Activated CD8-positive, alpha-beta memory T cell treated with anti-CD3 and anti-CD28 coated beads for 36 hours (primary cell): ENCODE measurements at regions not wholly inside any gene's neighbourhood (a gene's known extent, or its start where the extent isn't known, plus 50 kb on each side); places are given as distances from the start of the nearest gene placed in this dataset.

ENCODE experiments used
- CTCF ChIA-PET: fragments of 350-600 bp; sonication (Branson Sonifier 250); formaldehyde crosslinking; loops from one replicate; lab custom pipeline; 2021; ENCODE audit warnings: antibody characterized with exemption; lab: Charles Lee
- POLR2A ChIA-PET: fragments of 350-600 bp; sonication (Branson Sonifier 250); formaldehyde crosslinking; loops from one replicate; lab custom pipeline; 2021; ENCODE audit warnings: antibody characterized with exemption; lab: Charles Lee

DNA sequence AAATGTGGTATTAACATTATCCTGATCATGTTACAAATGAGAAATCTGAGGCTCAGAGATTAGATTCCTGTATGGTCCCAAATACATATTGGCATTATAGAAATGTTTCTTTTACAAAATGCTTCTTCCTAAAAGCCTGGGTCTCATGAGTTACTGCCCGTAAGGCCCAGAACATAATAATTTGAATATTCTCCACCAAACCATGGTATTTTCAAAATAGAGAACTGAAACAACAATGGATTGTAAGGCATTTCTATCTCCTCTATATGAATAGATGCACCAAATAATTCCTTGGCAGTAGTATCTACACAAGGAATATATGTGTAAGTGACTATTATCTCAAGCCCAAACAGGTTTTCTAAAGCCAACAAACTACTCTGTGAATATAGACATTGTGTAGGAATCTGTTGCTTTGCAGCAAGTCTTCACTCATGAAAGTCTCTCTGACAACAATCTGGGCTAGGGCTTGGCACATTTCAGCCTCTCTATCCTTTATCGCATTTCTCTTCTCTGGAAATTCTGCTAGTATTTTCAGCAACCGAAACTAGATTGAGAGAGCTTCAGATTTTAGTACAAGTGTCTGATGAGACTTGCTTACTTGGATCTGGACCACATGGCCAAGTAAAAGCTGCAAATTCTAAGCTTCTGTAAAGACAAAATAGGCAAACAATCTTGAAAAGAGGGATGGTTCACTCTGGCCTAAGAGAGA, 112.8 kb upstream of the ARHGAP20 start:
- POLR2A ChIA-PET, result no interaction called here
- CTCF ChIA-PET, result no interaction called here

DNA sequence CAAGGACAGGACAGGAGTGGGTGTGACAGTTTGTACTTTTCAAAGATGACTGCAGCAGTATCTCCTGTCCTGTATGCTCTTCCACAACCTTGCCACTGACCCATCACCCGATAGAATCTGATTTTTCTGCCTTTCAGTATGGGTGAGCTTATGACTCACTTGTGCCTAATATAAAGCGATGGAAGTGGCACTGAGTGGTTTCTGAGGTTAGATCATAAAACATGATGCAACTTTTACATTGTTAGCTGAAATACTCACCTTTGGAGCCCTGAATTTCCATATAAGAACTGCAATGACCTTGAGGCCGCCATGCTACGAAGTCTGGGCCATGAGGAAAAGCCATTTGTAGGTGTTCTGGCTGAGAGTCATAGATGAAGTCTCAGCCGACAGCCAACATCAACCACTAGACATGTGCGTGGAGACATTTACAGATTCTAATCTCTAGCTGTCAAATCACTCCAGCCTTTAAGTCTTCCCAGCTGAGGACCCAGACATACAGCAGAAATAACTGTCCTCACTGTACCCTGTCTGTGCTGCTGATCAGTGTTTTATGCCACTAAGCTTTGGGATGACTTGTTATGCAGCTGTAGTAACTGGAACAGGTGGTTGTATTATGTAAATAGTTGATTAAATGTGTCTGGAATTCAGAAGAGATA, 105.9 kb upstream of the ARHGAP20 start:
- POLR2A ChIA-PET, result no interaction called here
- CTCF ChIA-PET, result no interaction called here

- ChIA-PET POLR2A (no interaction called here), CTCF (no interaction called here)
These were observed 100.0 kb upstream of the ARHGAP20 start for GRCh38 chr11:110812086-110812733.

DNA sequence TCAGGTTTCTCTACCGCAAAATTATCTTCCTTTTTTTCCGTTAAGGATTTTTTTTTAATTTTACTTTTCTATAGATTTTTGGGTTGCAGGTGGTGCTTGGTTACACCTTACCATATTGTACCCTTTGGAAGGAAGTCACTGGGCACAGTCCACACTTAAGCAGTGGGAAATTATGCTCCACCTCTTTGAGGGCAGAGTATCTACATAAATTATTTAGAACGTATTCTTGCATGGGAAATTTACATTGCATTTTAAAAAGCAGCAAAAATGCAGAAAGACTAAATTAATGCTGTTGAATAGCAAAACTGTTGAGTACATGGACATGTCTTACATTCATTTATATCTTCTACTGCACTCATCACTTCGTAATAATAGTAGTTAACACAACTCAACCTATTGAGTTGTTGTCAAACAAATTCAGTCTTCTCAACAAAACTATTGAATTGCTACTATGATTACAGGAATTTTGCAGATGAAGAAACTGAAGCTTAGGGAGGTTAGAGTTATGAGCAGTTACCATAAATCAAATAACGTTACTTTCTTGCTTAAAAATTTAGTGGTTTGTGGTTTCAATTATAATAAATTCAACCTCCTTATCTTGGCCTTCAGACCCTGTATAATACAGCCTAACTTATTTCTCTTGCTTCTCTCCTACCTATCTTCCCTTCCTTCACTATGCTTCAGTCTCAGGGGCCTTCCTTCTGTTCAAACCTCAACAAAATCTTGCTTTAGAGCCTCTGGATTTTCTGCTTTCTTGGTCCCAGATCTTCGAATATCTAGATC, 97.4 kb upstream of the ARHGAP20 start:
- ChIA-PET CTCF (no interaction called here), POLR2A (no interaction called here)

GRCh38 chr11:110808248-110808647, 96.0 kb upstream of the ARHGAP20 start:
- CTCF ChIA-PET, result no interaction called here
- POLR2A ChIA-PET, result no interaction called here

DNA sequence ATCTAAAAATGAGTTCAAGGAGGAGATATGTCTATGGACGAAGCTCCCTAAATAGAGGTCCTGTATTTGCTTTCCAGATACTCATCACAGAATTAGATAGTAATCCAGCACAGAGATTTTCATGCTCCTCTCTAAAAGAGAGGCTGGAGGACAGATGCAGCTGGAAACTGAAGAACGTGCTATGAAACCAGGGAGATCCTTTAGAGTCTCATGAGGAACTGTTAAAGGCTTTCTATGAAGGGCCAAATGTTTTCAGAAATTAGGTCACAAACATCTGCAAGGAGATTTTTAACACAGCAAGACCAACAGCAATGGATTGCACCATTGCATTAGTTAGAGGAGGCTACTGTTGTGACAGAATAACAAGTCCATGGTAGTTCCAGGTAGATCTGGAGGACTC, 95.6 kb upstream of the ARHGAP20 start:
- CTCF ChIA-PET, result no interaction called here
- POLR2A ChIA-PET, result no interaction called here

DNA sequence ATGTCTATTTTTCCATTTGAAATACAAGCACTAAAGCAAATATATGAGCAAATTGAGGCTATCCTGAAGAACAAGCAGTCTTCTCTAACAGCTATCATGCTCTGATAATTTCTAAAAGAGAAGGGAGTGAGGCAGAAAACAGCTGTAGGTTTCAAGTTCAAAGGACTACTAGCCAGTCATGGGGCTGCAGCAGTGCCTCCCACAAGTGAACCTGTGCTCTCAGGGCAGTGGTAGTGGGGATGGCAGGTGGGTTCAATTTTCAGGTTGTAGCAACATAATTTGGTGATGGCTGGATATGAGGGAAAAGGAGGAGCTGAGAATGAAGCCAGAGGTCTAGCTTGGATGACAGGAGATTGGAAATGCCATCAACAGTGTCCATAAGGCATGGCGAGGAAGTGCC, 93.5 kb upstream of the ARHGAP20 start:
- ChIA-PET POLR2A (no interaction called here), CTCF (no interaction called here)

GRCh38 chr11:110802162-110802561, 89.9 kb upstream of the ARHGAP20 start:
- ChIA-PET CTCF (no interaction called here), POLR2A (no interaction called here)

DNA sequence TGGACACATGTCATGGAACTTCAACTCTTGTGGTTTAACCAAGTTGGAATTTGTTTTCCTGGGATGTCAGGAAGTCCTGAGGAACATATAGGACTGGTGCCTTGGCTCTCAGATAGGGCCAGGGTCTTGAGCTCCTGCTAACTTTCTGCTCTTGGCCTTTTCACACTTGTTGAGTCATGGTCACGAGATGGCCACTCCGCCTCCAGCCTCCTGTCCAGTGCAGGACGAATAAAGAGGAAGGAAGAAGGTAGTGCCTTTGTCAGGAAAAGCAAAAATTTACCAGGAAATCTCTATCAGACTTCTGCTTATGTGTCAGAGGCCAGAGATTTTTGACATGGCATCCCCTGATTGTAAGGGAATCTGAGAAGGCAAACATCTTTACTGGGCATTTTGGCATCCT, 89.1 kb upstream of the ARHGAP20 start:
- ChIA-PET CTCF (no interaction called here), POLR2A (no interaction called here)

DNA sequence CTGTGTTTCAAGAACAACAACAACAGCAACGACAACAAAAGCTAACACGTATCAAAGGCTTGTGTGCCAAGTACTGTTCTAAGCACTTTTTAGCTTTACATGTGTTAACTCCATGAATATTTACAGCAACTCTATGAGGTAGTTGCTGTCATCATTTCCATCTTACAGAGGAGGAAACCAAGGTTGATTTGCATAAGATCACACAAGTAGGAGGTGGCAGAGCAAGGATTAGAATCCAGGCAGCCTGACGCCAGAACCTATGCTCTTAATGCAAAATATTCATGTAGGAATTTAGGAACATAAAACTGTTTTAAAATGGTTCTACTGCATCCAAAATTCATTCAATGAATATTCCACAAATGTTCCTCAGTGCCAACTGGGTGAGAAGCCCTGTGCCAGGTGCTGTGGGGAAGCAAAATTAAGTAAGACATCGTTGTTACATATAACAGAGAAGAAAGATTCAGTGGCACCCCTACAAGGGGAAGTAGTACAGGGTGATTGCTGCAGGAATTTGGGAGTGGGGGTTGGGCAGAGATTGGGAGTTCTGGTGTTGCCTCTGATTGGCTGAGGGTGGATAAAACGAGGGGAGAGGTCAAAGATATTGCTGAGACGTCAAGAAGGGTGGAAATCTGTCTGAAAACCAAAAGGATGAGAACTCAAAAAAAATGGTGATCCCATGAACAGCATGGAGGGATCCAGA, 86.1 kb upstream of the ARHGAP20 start:
- CTCF ChIA-PET, result no interaction called here

DNA sequence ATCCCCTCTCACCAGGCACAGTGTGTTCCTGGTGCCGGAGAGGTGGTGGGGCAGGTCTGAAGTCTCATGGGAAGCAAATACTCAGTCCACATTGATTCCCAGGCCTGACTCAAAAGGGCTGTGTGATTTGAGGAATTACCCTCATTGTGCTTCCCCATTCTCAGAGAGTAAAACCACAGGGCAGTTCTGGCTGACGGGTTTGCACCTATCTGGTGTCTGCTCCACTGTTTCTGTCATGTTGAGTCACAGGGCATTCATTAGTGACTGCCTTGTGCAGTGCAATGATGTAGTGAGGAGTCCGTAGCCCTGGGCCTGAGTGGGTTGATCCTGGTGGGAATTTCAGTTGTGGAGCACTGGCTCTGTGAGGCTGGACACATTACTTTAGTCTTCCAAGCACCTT, 85.2 kb upstream of the ARHGAP20 start:
- ChIA-PET CTCF (no interaction called here), POLR2A (no interaction called here)

More for the DNA sequence above, 86.1 kb upstream of the ARHGAP20 start:
- POLR2A ChIA-PET, result no interaction called here

- ChIA-PET CTCF (no interaction called here), POLR2A (no interaction called here)
These were observed 82.9 kb upstream of the ARHGAP20 start for GRCh38 chr11:110795112-110795624.

DNA sequence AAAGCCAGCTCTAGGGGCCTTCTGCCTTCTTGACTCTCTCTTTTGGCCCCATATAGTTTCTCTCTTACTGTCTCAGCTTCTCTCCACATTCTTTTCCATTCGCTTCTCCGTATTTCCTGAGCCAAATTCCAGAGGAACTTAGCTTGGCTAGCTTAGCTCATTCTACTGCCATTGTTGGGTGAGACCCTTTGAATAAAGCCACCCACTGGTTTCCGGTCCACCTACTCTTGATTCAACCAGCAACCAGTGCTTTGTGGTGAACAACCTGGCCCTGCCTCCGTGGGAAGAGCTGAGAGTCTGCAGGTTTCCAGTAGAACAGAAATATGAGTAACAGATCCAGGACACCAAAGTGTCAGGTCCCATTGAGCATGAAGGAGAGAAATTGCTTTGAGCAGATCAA, 81.3 kb upstream of the ARHGAP20 start:
- ChIA-PET CTCF (interaction anchor here (0.7 kb wide), 1 partner anchor 24 kb away, joined by 3 read pairs; no protein-coding TSS in a partner anchor), POLR2A (no interaction called here)

DNA sequence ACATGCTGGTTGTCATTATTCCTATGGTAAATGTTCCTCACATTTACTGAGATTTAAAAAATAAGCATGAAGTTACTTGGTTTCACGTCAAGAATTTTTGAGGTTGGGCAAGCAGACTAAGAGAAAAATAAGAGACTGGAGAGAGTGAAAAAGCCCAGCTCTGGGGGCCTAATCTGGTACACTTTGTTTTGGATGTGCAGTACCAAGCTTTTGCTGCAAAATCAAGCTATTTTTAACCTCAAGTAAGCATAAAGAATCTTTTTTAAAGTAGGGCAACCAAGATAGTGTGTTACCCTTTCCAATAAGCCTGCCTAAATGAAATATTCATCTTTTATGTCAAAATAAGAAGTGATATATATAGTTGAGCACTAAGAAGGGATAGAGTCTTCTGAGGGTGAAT, 79.4 kb upstream of the ARHGAP20 start:
- POLR2A ChIA-PET, result no interaction called here
- CTCF ChIA-PET, result no interaction called here

- ChIA-PET POLR2A (no interaction called here), CTCF (no interaction called here)
These were observed 75.4 kb upstream of the ARHGAP20 start for GRCh38 chr11:110787680-110788079.

DNA sequence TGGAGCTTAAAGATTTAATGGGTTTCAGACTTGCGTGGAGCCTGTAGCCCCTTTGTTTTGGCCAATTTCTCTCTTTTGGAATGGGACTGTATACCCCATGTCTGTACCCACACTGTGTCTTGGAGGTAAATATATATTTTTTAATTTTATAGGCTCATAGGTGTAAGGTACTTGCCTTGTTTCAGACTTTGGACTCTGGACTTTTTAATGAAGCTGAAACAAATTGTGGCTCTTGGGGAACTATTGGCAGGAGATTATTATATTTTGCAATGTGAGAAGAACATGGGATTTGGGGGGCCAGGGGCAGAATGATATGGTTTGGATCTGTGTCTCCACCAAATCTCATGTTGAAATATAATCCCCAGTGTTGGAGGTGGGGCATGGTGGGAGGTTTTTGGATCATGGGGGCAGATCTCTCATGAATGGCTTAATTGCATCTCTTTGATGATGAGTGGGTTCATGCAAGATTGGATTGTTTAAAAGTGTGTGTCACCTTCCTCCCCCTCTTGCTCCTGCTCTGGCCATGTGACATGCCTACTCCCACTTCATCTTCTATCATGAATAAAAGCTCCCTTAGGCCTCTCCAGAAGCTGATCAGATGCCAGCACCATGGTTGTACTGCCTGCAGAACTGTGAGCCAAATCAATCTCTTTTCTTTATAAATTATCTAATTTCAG, 74.1 kb upstream of the ARHGAP20 start:
- ChIA-PET POLR2A (no interaction called here), CTCF (no interaction called here)

- CTCF ChIA-PET, result no interaction called here
These were observed 73.2 kb upstream of the ARHGAP20 start for GRCh38 chr11:110785398-110785797.

GRCh38 chr11:110782616-110783015, 70.4 kb upstream of the ARHGAP20 start:
- POLR2A ChIA-PET, result no interaction called here

More at GRCh38 chr11:110785398-110785797, 73.2 kb upstream of the ARHGAP20 start:
- POLR2A ChIA-PET, result no interaction called here

GRCh38 chr11:110779108-110779507, 66.9 kb upstream of the ARHGAP20 start:
- ChIA-PET POLR2A (no interaction called here), CTCF (no interaction called here)

More at GRCh38 chr11:110782616-110783015, 70.4 kb upstream of the ARHGAP20 start:
- CTCF ChIA-PET, result interaction anchor here (0.6 kb wide), 1 partner anchor 1001 kb away, joined by 3 read pairs; no protein-coding TSS in a partner anchor
